GM21515 (cell line): ENCODE measurements at regions not wholly inside any gene's neighbourhood (a gene's known extent, or its start where the extent isn't known, plus 50 kb on each side); places are given as distances from the start of the nearest gene placed in this dataset.

ENCODE experiments used
- ATAC-seq: cut with Tn5 transposase; IDR thresholded peaks from one replicate; pipeline ENCODE4 v1.9.1; 2021; ENCODE audit not compliant: unreplicated experiment

DNA sequence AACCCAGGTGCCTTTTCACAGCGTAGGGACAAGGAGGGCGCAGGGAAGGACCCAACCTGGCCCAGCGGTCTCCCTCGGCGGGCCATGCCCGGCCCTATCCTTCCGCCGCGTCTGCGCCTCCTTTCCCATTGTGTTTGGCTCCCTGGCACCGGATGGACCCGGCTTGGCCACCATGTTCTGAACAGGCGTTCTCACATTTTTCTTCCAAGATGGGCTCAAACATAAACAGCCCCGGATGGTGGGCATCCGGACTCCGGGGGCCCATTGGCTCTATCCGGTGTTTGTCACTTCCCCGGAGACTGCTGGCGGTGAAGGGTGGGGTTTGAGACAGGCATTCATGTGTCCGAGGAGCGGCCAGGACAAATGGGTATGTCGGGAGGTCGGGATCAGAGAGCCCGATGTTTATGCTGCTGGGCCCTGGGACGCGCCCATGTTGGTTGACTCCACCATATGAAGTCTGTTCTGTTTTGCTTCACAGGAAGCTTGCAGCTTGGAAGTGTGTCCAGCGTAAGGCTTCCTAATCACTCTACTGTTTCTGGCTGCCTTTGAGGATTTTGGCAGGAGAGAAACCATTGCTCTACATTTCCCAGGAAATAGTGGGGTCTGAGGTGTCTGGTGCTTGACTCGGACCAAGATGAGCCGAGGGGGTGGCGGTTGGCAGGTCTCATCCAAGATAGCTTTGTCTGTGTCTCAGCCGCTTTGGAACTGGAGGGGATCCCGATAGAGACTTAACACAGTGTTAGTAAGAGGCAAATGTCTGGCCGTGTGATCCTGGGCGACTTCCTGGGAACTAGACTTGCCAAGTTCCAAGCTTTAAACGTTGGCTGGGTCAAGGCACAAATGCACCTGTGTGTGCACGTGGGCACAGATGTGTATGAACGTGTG is 188.3 kb downstream of the IRF8 start:
- no peak for ATAC-seq

DNA sequence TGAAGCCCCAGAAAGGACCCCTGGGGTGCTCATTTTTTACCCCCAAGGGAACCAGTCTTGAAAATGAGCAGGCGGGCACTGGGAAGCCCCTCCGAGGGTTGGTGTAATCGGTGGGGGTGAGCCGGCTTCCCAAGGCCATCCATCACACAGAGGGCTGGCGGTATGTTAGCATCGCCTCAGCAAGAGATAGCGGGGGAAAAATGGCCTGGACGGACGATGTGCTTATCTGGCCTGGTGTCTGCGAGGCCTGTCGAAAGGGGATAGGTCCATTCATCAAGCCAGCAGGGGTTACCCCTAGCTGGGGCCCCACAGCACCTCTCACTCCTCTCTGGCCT is 188.9 kb downstream of the IRF8 start:
- ATAC-seq = no peak

DNA sequence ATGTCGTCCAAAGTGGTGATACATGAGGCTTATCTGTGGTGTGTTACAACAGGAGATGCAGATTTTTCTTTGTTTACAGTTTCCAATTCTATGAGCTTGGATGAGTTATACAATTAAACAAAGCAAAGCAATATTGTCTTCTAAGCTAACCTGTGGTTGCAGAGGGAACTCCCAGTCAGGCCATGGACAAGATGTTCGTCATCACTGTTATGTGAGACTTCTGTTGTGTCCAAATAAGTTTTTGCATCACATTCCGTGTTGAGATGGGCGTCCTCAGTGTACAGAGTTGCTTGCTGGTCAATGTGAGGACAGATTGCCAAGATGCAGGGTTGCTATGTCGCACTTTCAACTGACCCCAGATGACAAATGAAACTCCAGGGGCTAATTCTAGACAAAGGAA is 189.3 kb downstream of the IRF8 start:
- ATAC-seq = no peak

DNA sequence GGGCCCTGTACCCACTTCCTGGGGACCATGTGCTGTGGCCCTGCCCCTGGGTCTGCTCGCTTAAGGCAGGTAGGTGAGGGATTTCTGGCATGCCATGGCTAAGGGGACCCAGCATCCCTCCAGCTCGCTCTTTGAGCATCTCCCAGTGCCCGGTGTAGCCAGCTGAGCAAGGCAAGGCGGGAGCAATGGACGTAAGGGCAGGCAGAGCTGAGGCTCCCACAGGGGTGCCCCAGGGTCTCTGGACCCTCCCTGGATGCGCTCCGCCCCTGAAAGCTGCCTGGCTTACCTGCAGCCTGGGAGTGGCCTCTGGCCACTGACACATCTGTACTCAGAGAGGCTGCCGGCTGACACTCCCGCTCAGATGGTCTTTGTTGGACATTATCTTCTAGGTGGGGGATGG is 189.9 kb downstream of the IRF8 start:
- ATAC-seq = no peak

DNA sequence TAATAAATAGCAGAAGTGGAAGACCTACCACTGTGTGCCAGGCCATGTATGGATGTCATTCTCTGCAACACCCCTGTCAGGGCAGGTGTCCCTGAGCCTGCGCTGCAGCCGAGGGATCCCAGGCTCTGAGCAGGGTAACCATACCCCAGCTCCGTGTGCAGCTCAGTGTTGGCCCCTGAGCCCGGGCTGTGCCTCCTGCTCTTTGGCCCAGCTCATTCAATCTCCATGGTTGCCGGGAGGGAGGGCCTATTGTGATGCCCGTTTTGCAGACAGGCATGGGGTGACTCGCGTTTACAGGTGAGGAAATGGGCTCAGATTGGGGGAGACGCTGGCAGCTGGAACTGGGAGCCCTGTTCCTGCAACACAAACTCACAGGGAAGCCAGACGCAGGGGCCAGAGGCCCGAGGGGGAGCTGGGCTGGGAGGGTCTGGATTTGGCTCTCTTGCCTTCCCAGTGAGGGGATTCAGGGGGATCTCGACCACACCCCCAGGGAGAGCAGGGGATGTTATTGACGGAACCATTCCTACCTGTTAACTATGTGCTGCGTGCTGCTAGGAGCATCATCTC is 190.5 kb downstream of the IRF8 start:
- ATAC-seq = no peak

DNA sequence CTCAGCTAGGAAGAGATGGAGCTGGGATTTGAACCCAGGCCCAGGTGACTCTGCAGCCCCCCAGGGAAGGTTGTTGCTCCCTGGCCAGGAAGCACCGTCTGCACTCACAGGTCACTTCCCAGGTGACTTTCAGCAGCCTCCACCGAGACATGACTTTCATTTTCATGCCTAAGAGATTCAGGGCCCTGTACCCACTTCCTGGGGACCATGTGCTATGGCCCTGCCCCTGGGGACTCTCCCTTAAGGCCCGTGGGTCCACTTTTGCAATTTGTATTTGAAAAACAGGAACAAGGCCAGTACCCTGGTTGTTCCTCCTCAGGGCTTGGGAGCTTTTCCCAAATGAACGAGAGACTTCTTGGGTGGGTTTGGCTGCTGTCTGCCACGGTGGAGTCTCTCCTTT is 191.0 kb downstream of the IRF8 start:
- ATAC-seq = no peak

DNA sequence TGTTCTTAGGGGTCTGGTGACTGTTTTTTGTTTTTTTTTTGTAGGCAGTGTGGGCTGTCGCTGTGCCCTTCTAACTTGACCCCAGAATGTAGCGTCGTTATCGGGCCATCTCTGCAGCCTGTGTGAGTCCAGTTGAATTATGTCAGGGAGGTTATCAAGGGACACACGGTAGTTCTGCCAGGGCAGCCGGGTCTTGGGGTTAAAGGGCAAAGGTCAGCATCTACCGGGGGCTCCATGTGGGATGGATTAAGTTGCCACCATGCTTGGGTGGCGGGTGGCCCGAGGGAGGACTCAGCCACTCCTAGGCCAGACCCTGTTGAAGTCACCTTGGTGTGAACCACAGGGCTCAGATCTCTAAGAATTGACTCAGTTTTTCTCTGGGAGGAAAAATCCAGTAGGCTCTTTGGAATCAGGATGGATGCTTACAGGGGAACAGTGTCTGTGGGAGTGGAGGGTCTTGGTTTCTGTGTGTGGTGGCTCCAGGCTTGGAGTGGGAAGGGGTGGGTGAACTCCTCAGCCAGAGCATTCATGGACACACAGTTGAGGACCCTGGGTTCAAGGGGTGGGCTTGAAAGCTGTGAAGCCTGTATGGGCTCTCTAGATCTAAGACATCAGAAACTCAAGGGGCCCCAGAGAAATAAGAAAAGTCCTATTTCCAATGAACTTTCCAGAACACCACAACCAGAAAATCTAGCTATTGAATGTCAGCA is 191.7 kb downstream of the IRF8 start:
- ATAC-seq = no peak

DNA sequence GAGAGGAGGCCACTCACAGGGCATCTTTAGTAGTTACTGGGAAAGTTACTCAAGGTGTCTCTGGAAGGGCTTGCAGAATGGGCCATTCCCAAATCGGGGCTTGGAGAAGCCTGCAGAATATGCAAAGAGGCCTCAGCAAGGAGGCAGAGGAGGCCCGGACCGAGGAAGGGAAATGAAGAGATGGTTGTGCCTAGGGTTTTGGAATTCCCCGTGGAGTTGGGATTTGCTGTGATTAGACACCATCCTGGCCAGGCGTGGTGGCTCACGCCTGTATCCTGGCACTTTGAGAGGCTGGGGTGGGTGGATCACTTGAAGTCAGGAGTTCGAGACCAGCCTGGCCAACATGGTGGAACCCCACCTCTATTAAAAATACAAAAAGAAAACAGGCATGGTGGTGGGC is 193.0 kb downstream of the IRF8 start:
- no peak for ATAC-seq

DNA sequence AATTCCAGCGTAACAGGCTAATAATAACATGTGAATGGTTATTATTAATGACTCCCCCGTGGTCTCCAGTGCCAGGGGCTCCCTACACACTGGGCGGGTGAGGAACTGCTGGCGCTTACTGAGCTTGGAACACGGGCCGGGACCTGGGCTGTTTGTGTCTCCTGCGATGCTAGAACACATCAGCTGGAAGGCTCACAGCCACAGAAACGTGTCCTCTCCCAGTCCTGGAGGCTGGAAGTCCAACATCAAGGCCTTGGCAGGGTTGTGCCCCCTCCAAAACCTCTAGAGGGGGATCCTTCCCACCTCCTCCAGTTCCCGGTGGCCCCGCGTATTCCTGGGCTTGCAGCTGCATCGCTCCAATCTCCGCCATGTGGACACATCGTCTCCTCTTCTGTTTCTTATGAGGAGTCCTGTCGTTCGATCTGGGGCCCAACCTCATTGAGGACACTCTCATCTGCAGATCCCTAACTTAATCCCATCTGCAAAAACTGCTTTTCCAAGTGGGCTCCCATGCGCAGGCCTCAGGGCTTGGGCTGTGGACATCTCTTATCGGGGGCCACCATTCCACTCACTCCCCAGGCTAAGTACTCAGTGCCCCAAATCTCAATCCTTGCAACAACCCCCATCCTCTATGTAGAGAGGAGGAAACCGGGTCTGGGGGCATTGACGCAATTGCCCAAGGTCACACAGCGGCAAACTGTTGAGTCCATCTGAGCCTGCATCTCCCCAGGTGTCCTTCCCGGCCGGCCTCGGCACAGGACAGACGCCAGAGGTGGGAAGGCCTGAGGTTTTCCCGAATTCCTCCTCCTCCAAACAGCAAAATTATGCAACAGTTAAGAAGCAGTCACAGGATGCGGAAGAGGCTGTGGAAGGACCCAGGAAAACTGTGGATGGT is 193.9 kb downstream of the IRF8 start:
- no peak for ATAC-seq

DNA sequence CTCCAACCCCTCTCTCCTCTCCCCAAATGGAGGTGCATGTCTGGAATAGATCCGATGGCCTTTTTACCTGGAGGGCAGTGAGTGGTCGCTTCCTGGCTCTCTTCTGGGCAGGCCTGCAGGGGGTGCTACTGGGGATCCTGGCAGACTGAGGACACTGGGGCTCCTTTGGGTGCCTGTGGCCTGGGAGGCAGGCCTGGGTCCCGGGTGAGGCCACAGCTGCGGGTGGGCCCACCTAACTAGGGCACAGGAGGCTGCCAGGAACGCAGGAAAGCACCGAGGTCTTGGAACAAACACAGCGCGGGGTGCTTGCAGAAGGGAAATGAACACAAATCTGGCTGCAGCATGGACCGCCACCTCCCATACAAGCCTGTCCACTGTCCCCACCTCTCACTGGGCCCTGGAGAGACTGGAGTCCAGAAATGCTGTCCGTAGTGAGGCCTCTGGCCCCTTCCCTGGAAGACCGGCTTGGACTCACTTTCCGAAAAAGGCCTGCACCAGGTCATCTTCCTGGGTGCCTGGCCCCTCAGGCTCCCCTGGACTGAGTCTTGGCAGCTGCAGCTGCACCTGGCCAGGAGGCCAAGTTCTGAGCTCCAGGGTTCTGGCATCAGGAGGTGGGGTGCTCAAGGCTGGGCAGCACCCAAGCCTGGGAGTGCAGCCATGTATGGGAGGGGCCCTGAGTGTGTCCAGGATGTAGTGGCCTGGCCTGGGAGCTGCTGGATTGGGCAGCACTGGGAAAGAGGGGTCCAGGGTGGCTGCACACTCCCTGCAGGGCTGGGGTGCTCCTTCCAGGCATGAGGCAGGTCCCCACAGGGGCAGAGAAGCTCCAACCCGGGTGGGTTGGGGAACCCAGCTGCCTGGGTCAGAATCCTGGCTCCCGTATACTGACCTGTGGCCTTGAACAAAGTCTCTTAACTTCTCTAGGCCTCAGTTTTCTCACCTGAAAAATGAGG is 195.1 kb downstream of the IRF8 start:
- no peak for ATAC-seq

DNA sequence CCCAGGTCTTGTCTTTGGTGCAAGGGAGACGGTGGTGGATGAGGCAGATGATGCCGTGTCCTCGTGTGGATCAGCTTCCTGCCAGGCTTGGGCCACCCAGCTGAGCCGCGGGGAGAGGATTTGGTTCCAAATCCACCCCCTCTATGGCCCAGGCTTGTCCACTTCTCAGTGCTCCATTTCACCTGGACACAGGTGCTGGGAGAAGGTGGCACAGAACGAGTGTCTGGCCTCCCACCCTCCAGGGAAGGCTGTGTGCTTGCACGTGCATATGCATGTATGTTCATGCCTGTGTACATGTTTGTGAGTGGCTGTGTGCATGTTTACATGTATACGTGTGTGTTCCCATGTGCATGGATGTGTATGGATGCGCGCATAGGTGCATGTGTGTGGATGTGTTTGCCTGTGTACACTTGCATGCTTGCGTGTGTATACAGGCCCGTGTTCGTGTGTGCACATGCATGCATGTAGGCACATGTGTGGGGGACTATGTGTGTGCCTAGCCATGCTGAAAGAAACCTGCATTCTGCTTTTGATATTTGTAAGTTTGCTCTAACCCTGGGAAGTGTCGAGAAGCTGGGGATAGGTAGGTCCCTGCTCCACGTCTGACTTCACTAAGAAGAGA is 196.3 kb downstream of the IRF8 start:
- no peak for ATAC-seq

DNA sequence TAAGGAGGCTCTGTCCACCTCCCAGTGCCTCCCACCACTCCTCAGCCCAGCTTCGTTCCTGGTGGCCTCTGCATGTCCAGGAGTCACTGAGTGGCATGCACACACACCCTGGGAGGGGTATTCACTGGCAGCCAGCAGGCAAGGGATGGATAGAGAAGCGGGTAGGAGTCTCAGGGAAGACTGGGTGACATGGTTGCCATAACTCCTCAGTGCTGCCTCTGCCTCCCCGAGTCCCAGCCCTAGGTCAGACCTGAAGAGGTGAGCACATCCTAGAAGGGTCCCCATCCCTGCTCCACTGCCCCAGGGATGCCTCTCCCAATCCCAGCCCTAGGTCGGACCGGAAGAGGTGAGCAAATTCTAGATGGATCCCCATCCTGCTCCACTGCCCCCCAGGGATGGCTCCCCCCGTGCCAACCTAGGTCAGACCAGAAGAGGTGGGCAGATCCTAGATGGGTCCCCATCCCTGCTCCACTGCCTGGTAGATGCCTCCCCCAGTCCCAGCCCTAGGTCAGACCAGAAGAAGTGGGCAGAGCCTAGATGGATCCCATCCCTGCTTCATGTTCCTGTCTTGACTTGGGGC is 197.0 kb downstream of the IRF8 start:
- ATAC-seq = no peak

DNA sequence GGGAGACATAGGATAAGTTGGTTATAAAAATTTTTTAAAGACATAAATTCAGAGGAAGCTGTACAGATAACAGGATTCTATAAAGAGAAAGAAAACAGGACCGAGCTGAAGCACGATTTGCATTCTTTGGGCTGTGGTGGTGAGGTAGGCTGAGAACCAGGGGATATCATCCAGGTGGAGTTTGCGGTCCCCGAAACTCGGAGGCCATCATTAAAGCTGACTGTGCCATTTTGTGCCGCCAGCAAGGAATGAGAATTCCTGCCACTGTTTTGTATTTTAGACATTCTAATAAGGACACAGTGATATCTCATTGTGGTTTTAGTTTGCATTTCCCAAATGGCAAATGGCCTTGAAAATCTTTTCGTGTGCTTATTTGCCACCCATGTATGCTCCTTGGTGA is 197.9 kb downstream of the IRF8 start:
- no peak for ATAC-seq

DNA sequence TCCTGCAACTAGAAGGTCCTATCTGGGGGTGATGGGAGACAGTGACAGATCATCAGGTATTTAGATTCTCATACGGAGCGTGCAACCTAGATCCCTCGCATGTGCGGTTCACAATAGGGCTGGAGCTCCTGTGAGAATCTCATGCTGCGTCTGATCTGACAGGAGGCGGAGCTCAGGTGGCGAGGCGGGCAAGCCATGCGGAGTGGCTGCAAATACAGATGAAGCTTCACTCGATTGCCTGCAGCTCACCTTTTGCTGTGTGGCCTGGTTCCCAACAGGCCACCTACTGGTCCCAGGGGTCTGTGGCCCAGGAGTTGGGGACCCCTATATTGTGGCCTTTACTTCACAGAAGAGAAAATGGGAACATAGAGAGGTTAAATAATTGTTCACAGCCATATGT is 200.4 kb downstream of the IRF8 start:
- no peak for ATAC-seq

DNA sequence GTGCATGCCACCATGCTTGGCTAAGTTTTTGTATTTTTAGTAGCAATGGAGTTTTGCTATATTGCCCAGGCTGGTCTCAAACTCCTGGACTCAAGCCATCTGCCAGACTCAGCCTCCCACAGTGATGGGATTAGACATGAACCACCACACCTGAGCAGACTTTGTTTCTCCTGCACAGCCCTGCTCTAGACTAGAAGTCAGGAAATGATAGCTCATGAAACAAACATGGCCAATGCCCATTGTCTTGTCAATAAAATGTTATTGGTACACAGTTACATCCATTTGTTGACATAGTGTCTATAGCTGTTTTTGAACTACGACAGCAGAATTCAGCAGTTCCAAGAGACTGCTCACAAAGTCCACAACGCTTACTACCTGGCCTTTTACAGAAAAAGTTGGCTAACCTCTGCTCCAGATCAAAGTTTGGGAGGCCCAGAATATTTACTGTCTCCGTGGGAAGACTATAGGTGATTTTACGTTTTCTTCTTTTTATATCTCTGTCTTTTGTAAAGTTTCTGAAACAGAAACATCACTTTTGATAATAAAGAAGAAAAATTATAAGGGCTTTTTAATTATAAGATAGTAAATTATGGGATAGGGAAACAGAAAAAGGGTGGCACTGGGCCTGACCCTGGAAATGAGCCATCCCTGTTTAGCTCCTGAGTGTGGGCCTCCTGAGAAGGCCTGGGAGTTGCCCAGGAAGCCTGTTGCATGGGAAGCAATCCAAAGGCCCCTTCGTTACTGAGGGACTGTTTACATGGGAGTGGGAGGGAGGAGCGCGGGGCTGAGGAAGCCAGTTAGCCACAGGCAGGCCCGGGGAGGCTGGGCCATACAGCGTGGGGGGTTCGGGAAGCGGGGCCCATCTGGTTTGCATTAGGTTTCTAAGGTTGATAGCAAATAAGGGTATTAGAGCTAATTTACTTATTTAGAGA is 201.5 kb downstream of the IRF8 start:
- no peak for ATAC-seq

DNA sequence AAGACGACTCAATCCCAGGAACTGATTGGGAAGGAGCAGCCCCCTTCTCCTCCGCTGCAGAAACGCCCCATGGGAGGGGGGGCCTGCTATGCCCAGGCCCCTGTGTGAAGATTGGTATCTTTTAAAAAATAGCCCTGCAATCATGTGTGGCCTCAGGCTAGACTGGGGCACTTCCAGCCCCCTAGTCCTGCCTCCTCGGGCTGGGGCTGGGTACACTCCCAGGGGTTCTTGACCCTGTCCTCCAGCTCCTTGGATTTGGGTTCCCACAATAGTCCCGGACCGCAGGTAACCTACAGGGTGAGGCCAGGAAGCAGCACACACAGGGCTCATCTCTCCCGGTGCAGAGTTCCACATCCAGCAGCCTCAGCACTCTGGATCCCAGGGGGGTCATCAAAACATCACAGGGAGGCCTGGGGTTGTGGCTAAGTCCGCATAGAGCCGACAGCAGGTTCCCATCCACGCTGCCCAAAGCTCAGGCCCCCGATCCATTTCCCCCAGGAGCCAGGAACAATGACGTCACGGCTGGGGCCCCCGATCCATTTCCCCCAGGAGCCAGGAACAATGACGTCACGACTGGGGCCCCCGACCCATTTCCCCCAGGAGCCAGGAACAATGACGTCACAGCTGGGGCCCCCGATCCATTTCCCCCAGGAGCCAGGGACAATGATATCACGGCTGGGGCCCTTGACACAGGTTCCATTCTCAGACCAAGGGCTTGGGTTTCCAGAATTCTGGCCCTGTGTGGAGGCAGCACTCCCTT is 202.4 kb downstream of the IRF8 start:
- ATAC-seq = no peak

DNA sequence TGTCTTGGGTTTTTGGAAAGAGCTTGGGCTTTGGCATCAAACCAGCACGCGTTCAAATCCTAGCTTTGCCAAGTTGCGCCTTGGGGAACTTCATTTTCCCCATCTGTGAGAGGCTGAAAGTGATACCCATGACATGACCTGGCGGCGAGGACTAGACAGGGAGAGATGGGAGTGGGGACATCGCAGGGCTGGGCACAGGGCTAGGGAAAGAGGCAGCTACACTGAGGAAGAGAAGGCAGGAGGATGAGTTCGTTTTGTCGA is 202.9 kb downstream of the IRF8 start:
- no peak for ATAC-seq

DNA sequence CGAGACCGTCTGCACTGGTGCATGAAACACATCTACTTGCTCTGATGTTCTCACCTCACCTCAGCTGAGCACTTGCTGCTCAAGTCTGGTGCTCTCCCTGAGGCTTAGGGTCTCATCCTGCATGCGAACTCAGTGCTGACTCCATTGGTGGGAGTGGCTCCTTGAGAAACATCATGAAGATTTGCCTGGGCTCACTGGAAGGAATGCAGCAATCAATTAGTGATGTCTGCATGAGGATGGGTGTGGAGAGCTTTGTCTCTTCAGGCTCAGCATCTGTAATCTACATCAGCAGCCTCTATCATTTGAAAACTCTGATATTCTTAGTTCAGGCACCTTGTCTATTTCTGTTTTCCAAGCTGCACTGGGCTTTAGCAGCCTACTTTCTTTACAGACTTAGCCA is 204.4 kb downstream of the IRF8 start:
- no peak for ATAC-seq
